ENCODE measurements at regions not wholly inside any gene's neighbourhood (a gene's known extent, or its start where the extent isn't known, plus 50 kb on each side); places are given as distances from the start of the nearest gene placed in this dataset.

DNA sequence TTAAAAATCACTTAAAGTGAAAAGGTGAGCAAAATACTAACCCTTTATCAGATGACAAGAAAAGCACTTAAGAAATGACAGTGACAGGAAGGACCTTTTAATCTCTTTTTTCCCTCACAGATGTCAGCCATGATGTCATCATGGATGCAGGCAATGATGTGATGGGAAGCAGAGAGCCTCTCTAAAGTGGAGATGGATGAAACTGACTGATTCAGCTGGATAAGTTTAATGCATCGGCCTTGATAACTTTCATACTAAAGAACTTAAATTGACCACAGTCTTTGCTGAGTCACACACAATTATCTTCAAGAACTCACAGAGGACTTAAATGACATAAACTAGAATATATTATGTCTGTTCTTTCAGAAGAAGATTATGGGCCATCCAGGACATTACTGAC, 153.2 kb upstream of the FGF10 start:
- Histone ChIP-seq H3K9me3 (no peaks in the 10 kb centered on the region), H3K4me3 (no peak overlapping the region), H3K36me3 (no peaks in the 10 kb centered on the region), H3K4me1 (peaks cover 0 to 10% (median 0%) of the 10 kb centered on the region in 4 donors), H3K27ac (no peak overlapping the region), H3K27me3 (no peaks in the 10 kb centered on the region)
- TF ChIP-seq, protein P1, sequence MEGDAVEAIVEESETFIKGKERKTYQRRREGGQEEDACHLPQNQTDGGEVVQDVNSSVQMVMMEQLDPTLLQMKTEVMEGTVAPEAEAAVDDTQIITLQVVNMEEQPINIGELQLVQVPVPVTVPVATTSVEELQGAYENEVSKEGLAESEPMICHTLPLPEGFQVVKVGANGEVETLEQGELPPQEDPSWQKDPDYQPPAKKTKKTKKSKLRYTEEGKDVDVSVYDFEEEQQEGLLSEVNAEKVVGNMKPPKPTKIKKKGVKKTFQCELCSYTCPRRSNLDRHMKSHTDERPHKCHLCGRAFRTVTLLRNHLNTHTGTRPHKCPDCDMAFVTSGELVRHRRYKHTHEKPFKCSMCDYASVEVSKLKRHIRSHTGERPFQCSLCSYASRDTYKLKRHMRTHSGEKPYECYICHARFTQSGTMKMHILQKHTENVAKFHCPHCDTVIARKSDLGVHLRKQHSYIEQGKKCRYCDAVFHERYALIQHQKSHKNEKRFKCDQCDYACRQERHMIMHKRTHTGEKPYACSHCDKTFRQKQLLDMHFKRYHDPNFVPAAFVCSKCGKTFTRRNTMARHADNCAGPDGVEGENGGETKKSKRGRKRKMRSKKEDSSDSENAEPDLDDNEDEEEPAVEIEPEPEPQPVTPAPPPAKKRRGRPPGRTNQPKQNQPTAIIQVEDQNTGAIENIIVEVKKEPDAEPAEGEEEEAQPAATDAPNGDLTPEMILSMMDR (IDR thresholded peaks at IDR 0.05) = no peak
- DNase-seq = no peak
- intact Hi-C loops (cut with DNase I; ENCODE audit: low total_unique reads) = no loop called here

DNA sequence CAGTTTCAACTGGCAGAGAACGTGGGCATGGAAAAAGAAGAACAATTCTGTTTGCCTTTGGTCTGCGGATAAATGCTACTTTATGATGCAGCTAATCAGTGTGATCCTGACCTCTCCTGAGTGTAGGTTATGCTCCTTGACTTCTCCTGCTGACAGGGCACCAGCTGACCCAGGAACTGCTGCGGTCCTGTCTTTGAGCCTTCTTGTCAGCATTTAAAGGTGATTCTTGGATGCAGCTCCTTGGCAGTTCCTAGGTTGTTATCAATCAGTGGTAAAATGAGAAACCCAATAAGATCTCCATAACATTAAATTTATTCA, 150.3 kb upstream of the FGF10 start:
- DNase-seq = no peak
- intact Hi-C loops (cut with DNase I; ENCODE audit: low total_unique reads) = no loop called here
- Histone ChIP-seq H3K27me3 (no peaks in the 10 kb centered on the region), H3K4me3 (no peak overlapping the region), H3K36me3 (no peaks in the 10 kb centered on the region), H3K9me3 (no peaks in the 10 kb centered on the region), H3K27ac (no peak overlapping the region), H3K4me1 (no peaks in the 10 kb centered on the region)
- TF ChIP-seq, protein P1 (IDR thresholded peaks at IDR 0.05) = no peak

DNA sequence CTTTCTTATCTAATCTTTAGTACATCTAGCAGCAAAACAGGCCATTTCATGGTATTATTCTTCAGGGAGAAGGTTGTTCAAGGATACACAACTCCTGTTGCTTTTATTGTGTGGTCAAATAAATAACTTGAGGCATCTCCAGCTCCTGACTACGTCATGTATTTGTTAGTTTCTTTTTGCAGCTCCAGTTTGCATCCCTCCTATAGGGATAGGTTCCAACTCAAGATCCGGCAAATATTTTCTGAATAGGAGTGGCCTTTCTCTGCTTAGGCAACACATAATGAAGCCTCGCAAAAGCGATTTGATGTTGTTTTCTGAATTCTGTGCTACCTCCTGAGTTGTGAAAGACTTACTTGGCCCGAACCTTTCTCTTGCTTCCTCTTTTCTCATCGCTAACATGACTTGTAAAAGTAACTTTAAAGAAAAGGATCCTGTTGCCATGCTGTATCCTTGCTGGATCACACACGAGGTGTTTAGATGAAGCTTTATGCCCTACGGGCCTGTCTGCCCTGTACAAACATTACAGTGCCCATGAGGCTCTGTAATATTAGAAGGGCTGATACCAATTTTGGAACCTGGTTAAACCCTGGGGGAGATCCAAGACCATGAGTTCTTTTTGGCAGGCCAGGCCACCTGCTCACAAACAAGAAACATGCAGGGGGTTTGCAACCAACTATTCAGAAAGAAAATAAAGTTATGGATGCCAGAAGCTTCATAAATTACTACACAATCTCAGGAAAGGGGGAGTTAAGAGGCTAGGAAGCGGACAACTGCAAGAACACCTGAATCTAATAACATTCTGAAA, 149.8 kb upstream of the FGF10 start:
- Histone ChIP-seq H3K27me3 (no peaks in the 10 kb centered on the region), H3K4me1 (no peaks in the 10 kb centered on the region), H3K36me3 (no peaks in the 10 kb centered on the region), H3K27ac (no peak overlapping the region), H3K9me3 (no peaks in the 10 kb centered on the region), H3K4me3 (no peak overlapping the region)
- DNase-seq = no peak
- TF ChIP-seq, protein P1 (IDR thresholded peaks at IDR 0.05) = no peak
- intact Hi-C loops (cut with DNase I; ENCODE audit: low total_unique reads) = no loop called here

DNA sequence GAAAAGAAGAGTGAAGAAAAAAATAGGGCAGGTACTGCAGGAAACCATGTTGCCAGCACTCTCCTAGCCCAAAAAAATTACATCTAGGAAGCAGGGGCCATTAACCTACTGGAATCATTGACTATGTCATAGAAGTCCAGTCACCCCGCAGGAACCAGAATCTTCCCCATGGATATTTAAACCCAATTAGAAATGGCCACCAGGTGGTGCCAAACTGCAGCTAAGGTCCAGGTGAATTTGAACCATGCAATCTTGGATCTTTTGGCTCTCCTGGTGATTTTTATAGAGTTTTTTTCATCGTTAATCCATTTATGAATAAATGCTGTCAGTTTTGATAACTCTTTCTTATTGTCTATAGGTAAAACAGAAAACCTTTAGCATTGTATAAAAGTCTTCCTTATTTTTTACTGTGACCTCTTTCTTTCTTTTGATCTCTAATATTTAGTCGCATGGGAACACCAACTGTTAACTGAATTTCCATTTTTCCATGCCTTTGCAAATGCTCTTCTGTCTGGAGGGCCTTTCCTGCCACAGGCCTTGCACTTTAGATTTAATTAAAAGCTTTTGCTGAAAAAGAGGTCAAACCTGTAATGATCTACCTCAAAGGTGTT, 147.5 kb upstream of the FGF10 start:
- no peaks in the 10 kb centered on the region for H3K36me3 ChIP-seq
- H3K27me3 ChIP-seq = no peaks in the 10 kb centered on the region
- peak in 1 of 2 donors; percentile 23 for DNase-seq
- H3K9me3 ChIP-seq = no peaks in the 10 kb centered on the region
- TF ChIP-seq, protein P1 (IDR thresholded peaks at IDR 0.05) = peak in 1 of 2 experiments; percentile 49
- H3K27ac ChIP-seq = no peak overlapping the region
- intact Hi-C loops (cut with DNase I; ENCODE audit: low total_unique reads) = no loop called here
- H3K4me3 ChIP-seq = no peak overlapping the region
- no peaks in the 10 kb centered on the region for H3K4me1 ChIP-seq

DNA sequence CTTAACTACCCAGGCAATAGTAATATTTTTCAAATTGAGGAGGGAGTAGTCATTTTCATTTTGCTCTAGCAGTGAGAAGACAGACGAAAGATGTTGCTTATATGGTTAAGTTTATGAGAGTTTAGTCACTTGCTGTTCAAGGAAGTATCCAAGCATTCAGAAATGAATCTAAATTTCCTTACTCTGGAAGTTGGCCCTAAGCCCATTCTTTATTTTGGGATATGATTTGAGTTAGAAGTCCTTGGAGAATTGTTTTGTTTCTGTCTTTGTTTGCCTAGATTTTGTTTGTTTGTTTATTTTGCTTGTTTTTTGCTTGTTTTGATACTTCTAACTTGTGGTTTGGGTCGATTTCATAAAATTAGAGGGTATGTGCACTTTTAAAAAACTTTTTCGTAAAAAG, 146.4 kb upstream of the FGF10 start:
- Histone ChIP-seq H3K9me3 (no peaks in the 10 kb centered on the region), H3K4me3 (no peak overlapping the region), H3K27me3 (no peaks in the 10 kb centered on the region), H3K4me1 (no peaks in the 10 kb centered on the region), H3K36me3 (no peaks in the 10 kb centered on the region), H3K27ac (no peak overlapping the region)
- intact Hi-C loops (cut with DNase I; ENCODE audit: low total_unique reads) = no loop called here
- TF ChIP-seq, protein P1 (IDR thresholded peaks at IDR 0.05) = no peak
- DNase-seq = no peak
